ENCODE measurements at regions not wholly inside any gene's neighbourhood (a gene's known extent, or its start where the extent isn't known, plus 50 kb on each side); places are given as distances from the start of the nearest gene placed in this dataset.
"Not testable (repeated sequence)": the region's sequence is repeated elsewhere in the genome, so short reads cannot be mapped to it uniquely, and the experiment has no call there.

- no peak overlapping the region for H3K4me3 ChIP-seq (replicated peaks; ENCODE audit: insufficient read depth, low read length)
- peaks cover 4% of the 10 kb centered on the region for H3K27me3 ChIP-seq (ENCODE audit: insufficient read depth, poor library complexity, severe bottlenecking)
- DNase-seq (ENCODE audit: low read depth in 1 of 2, low spot score in 1 of 2) = no peak
- TF ChIP-seq REST (IDR thresholded peaks at IDR 0.05; ENCODE audit: insufficient replicate concordance, low read depth) (no peak), SPI1 (IDR thresholded peaks at IDR 0.05; ENCODE audit: borderline replicate concordance, low read depth) (no peak), POLR2AphosphoS5 (IDR thresholded peaks at IDR 0.05; ENCODE audit: low read depth) (no peak), GABPA (IDR thresholded peaks at IDR 0.05; ENCODE audit: low read depth) (no peak), CTCF (IDR thresholded peaks at IDR 0.05; ENCODE audit: insufficient read depth, low read length) (no peak)
- no peak overlapping the region for H3K27ac ChIP-seq (replicated peaks)
These were observed 194.4 kb downstream of the RPIA start for GRCh38 chr2:88885679-88886416.

GRCh38 chr2:88887466-88887865, 196.0 kb downstream of the RPIA start:
- H3K27ac ChIP-seq (replicated peaks); H3K27me3 ChIP-seq (ENCODE audit: insufficient read depth, poor library complexity, severe bottlenecking); H3K4me3 ChIP-seq (replicated peaks; ENCODE audit: insufficient read depth, low read length); DNase-seq (ENCODE audit: low read depth in 1 of 2, low spot score in 1 of 2): not testable (repeated sequence)

GRCh38 chr2:88892207-88892606, 200.7 kb downstream of the RPIA start:
- no peak for DNase-seq (ENCODE audit: low read depth in 1 of 2, low spot score in 1 of 2)
- Histone ChIP-seq H3K27me3 (ENCODE audit: insufficient read depth, poor library complexity, severe bottlenecking) (peaks cover 4% of the 10 kb centered on the region), H3K27ac (replicated peaks) (no peak overlapping the region), H3K4me3 (replicated peaks; ENCODE audit: insufficient read depth, low read length) (no peak overlapping the region)
- no peak for TF ChIP-seq SPI1 (IDR thresholded peaks at IDR 0.05; ENCODE audit: borderline replicate concordance, low read depth)
- no peak for TF ChIP-seq POLR2AphosphoS5 (IDR thresholded peaks at IDR 0.05; ENCODE audit: low read depth)
- no peak for TF ChIP-seq GABPA (IDR thresholded peaks at IDR 0.05; ENCODE audit: low read depth)
- no peak for TF ChIP-seq REST (IDR thresholded peaks at IDR 0.05; ENCODE audit: insufficient replicate concordance, low read depth)

DNA sequence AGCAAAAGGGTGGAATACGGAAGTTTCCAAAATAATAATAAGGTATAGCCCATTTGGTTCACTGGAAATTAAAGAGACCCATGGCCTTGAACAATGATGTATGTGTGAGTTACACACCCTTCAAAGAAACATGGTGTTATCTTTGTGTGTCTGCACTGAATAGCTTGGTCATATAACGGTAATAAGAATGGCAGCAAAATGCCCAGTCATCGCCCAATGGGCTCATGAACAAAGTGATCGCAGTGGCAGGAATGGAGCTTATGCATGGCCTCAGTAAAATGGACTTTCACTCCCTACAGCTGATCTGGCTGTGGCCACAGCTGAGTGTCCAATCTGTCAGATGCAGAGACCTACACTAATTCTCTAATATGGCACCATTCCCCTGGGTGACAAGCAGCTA, 201.3 kb downstream of the RPIA start:
- TF ChIP-seq GABPA (IDR thresholded peaks at IDR 0.05; ENCODE audit: low read depth) (no peak), REST (IDR thresholded peaks at IDR 0.05; ENCODE audit: insufficient replicate concordance, low read depth) (no peak), CTCF (IDR thresholded peaks at IDR 0.05; ENCODE audit: insufficient read depth, low read length) (no peak), SPI1 (IDR thresholded peaks at IDR 0.05; ENCODE audit: borderline replicate concordance, low read depth) (no peak), POLR2AphosphoS5 (IDR thresholded peaks at IDR 0.05; ENCODE audit: low read depth) (no peak)

More for the DNA sequence above, 201.3 kb downstream of the RPIA start:
- DNase-seq (ENCODE audit: low read depth in 1 of 2, low spot score in 1 of 2) = no peak
- Histone ChIP-seq H3K27ac (replicated peaks) (no peak overlapping the region), H3K4me3 (replicated peaks; ENCODE audit: insufficient read depth, low read length) (no peak overlapping the region), H3K27me3 (ENCODE audit: insufficient read depth, poor library complexity, severe bottlenecking) (no peaks in the 10 kb centered on the region)

All from HL-60 (cell line).